ENCODE measurements at regions not wholly inside any gene's neighbourhood (a gene's known extent, or its start where the extent isn't known, plus 50 kb on each side); places are given as distances from the start of the nearest gene placed in this dataset.

DNA sequence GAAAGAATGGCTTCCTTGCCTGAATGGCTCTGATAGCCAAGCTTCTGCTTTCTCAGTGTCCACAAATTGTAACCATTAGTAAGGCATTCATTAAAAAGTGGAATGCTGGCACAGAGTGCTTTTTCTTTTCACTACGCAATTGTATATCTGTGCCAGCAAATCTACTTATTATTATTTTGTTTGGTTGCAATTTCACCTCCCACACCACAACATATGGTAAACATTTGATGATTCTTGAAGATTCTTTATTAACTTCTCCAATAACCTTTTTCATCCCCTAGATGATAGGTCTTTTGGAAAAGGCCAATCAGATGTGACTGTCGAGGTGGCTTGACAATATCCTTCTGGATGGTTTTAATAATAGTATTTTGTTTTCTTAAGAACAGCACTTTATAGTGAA is 234.1 kb downstream of the TMEM38B start:
- DNase-seq, result no peak

DNA sequence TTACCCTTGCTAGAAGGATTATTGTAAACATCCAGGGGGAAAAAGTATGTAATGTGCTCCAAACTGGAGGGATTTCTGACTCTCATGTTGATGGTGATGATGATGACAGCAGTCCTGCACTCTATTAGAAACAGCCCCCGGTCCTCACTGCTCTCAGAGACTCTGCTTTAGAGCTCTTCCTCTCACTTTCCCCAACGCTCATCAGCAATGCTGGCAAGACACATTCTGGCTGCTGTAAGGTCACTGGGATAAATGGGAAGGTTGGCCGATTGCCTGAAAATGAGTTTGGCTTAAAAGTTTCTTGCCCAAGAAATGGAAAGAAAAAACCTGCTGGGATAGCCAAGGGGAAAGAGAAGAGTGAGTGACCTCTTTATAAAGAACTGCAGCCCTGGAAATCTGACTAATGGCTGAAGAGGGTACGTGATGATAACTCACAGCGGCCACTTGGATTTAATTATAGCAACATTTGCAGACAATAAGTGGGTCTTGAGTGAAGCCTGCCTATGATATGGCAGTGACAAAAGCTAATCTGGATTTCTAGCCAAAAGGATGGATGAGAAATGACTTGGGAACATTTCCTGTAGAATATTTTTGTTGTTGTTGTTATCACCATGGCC is 235.8 kb downstream of the TMEM38B start:
- no peak for DNase-seq

DNA sequence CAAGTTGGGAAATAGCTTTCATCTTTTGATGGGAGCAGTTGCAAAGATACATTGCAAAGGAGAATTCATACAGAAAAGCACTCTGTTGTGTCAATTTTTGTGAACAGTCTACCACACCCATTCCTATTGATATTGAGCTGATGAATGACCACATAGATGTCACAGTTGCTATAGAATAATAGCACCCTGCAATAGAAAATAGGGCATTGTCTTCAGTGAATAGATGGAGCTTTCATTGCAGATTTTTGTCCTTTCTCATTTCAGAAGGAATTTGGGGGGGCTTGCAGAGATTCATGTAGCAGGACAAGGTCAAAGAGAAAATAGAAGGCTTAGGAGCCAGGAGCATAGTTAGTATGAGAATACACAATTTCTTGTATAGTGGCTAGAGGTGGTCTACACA is 237.9 kb downstream of the TMEM38B start:
- DNase-seq, result no peak

DNA sequence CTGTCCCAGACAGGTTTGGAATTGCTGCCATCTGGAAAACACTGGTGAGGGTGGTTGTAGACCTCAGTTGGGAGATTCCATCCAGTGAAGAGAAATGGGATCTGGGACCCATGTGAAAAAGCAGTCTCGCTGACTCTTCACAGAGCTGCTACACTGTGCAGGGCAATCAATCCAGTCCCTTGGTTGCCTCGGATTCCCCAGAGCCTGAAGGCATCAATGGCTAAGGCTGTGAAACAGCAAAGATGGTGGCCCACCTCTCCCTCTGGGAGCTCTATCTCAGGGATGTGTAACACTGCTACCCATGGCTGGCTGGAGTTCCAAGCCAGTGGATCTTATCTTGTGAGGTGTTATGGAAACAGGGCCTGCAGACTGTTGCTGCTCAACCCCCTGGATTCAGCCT is 256.1 kb downstream of the TMEM38B start:
- no peak for DNase-seq

DNA sequence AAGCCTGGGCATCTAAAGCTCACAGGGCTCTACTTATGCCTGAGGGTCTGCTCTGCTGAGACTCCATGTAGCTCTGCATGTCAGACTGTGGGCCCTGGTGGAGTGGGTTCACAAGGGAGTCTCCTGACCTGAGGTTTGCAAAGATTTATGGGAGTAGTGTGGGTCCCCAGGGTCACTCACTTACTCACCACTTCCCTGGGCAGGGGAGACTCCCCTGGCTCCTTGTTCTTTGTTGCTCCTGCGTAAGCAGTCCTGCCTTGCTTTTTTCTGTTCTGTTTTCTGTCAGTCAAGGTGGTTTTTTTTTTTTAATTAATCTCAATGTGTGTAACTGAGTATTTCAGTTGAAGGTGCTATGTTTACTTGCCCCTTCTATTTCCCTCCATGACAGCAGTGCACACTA is 256.6 kb downstream of the TMEM38B start:
- DNase-seq, result no peak

DNA sequence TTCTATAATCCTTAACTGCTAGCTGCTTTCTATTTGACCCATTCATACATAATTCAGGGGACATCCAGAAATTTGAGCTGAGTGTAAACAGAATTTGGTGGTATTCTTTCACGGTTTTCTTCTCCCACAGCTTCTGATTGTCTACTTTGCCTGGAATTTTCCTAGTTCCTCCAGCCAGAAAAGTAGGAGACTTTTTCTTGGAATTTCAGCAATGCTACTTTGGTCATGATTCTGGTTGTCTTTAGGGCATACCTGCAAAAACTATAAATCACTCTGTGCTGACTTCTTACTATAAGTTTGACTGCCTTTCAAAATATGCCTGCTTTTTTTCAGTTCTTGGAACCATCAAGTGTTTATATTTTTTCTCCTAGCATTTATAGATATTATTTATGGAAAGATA is 260.2 kb downstream of the TMEM38B start:
- DNase-seq, result no peak

DNA sequence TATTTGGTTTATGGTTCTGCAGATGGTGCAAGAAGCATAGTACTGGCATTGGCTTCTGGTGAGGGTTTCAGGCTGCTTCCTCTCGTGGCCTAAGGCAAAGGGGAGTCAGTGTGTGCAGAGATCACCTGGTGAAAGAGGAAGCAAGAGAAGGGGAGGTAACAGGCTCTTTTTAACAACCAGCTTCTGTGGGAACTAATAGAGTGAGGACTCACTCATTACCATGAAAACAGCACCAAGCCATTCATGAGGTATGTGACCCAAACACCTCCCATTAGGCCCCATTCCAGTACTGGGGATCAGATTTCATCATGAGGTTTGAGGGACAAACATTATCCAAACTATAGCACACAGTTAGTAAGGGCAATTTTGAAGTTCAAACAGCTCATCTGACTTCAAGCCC is 263.5 kb downstream of the TMEM38B start:
- DNase-seq, result no peak

DNA sequence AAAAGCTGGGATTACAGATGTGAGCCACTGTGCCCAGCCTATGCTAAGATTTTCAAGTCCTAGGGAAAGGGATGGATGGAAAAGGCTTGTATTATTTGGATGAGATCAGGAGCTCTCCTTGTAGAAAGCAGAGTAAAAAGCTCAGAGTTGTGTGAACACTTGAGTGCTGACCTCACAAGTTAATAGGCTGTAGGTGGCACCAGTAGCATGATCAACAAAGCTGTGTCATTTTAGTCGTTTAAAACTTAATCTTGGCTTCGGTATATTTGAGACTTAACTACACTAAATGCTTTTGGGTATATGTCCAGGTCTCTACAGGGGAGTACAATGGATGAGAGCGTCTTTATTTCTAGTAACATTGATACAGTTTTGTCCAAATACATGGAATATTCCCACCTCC is 264.2 kb downstream of the TMEM38B start:
- no peak for DNase-seq

DNA sequence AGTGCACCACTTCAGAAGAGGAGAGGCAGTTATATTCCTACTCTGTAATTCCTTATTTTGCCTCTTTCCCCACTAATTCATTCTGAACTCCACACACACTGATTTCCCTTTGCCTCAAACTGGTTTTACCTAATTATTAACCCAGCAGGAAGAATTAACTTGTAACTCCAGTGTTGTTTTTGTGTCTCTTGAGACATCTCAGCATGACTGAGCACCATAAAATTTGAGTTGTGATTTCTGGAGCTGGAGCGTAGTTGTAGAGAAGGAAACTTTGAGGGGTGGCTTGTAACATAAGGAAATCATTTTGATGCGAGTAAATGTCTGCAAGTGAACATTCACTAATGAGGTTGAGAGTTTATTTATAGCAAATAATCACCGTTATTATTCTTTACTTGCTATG is 265.2 kb downstream of the TMEM38B start:
- no peak for DNase-seq

DNA sequence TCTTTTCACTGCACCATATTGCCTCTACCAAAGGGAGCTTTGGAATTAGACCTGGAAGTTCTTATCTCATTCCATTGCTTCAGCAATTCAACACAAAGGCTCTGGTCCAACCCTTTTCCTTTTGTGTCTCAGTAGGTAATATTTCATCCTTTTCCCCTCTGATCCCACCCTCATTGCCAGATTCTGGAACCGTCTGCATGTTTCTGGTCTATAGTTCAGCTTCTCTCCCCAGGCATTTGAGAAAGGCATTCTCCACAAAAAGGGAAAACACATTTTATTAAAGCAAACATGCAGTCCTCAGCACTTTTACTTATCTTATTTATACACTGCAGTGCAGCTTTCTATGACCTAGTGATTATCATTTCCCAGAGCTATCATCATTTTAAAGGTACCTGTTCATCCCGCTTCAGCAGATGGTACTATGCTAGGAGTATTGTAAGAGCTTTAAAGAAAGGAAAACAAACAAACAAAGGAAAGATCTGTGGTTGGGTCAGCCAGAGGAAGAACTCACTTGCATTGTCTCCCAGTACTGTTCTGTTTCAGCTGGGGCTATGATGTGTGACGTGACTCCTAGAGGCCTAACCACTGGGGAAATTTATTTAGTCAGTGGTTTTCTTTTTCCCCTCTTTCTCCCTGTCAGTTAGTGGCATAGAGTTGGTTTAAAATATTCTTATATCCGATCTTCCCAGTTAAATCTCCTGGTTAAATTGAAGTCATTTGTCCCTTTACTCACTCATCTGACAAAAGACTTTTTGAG is 269.2 kb downstream of the TMEM38B start:
- no peak for DNase-seq

DNA sequence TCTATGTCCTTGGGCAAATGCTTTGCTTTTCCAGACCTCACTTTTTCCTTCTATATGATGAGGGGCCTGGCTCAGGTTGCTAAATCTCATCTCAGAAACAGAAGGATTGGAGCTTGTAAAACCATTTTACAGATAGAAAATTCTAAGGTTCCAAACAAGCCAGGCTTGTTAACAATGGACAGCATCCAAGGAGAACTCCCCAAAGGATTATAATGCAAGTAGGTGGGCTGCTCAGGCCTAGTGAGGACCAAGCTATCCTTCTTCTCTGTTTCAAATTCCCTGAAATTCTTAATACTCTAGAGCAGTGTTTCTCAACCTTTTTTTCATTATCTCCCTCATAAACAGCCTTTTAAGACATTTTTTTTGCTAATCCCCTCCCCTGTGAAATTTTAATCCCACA is 269.8 kb downstream of the TMEM38B start:
- no peak for DNase-seq

DNA sequence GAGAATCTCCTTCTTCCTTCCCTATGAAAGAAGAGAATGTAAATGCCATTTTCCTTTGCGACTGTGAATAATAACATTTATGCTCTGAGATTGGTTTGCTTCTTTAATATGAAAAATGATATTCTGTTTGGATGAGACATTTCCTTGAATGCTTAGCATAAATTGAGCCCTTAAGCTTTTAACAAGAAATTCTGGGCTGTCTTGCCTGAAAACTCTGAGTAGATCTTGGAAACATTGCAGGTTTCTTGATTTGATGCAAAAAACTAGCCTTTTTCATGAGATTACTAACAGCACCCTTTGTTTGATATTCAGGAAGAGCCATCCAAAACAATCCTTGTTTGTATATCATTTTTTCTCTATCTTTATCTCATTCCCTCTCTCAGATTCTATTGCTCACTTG is 272.5 kb downstream of the TMEM38B start:
- DNase-seq, result no peak

DNA sequence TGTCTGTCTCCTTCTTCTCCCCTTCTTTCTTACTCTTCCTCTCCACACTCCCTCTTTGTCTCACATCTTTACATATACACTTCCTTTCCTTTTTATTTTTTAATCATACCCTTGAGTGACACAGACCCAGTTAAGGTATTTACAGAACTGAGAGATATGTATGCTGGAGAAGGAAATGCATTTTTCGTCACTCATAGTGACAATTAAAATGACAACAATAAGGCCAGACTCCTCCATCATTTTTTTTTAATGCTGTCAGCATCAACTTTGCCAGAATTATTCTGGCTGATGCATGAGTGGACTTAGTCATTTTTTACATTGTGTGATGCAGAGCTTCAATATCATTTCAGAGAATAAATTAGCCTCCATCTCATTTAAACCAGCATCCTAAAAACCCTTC is 272.9 kb downstream of the TMEM38B start:
- no peak for DNase-seq

DNA sequence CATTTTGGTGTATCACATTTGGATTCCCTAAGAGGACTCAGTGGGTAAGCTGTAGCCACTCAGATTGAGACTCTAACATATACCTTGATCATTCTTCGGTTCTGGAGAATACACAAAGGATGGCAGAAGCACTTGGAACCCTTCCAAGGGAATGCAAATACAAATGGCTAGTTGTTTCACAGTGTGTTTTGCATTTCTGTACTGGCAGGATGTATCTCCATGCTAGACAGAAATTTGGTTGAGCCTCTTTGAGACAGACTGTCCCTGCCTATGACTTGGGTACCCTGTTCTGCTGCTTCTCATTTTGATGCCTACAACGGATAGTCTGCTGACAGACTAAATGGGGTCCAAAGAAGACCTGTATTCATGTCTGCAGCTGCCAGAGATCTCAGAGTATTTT is 273.5 kb downstream of the TMEM38B start:
- DNase-seq, result no peak

DNA sequence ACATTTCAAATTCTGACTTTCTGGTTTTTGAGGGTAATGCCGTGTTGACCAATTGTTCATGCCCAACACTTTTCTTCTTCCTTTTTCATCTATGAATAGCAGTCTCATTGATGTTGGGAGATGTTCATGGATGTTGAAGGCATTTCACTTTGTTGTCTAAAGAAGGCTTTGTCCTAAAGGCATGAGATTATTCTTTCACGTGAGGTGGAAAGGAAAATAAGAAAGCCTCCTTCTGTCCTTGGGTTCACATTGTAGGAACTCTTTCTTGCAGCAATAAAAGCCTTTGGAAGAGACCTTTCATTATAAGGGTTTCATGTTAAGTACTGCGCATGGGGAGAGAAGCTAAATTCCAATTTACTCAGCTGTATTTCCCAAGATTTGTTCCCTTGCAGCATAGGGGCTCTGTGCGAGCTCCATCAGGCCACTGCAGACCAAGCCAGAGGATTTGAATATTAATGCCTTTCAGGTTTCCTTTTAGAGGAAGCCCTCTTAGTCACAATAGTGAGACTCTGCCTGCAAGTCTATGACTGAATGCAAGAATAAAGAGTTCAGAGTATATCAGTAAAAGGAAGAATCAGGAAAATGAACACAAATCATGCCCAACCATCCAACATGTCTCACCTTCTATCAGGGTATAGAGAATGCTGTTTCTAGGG is 274.6 kb downstream of the TMEM38B start:
- no peak for DNase-seq

DNA sequence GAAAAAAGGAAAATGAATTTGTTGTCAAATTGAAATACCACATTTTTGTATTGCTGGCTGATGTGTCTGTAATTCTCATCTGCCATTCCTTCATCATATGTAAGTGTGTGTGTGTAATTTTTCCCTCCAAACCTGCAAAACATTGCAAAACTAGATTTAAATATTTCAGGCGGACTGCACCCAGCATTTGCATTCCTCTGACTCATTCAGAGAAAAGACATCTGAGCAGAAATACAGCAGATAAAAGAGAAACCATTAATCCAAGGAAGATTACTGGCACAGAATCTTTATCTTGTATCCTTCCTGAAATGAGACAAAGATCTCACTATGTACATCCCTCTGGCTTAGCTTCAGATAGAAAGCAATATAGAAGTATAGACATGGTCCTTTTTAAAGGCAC is 275.3 kb downstream of the TMEM38B start:
- no peak for DNase-seq

DNA sequence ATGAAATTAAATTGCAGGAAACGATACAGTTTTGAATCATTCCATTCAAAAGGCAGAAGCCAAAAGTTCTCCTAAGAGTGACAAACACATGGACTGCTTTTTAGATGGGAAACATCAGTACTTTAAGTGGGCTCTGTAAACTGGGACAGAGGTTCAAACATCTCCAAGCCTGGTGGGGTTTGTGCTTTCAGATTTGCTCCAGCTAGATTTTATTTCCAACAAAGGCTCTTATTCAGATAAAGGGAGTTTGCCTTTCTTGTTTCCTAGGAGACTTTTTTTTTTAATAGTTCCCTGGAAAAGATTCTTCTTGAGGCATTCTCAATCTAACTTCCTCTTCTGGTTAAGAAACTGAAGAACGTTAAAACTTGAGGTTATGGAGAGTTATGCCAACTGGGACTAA is 277.6 kb downstream of the TMEM38B start:
- DNase-seq, result no peak

DNA sequence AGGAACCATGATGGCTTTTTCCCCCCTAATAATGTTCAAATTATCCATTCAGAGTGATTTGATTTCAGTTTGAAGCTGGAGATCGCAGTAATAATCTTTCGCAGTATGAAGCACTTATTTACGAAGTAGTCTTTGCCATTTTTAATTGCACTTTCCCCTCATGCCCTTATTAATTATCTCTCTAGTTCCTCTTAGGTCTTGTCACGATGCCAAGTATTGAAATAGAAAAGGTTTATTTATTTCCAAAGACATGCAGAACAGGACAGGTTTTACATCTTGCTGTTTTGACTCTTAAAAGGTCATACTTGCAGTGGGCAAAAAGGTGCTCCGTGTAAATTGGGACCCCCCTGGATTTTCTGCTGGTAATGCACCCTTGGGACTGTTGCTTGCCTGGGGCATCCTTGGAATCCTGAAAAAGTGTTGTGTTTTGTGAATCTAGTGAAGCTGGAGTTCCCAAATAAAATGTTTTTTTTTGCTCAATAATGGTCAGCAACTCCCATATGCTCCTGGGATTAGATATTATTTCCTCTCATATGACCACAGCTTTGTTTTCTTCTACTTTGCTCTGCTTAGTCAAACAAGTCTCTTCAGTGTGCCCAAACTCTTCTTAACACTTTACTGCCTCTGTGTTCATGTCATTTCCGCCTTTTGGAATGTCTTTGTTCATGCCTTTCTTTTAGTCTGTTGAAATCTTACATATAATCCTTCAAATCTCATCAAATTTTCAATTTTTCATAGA is 278.3 kb downstream of the TMEM38B start:
- no peak for DNase-seq

DNA sequence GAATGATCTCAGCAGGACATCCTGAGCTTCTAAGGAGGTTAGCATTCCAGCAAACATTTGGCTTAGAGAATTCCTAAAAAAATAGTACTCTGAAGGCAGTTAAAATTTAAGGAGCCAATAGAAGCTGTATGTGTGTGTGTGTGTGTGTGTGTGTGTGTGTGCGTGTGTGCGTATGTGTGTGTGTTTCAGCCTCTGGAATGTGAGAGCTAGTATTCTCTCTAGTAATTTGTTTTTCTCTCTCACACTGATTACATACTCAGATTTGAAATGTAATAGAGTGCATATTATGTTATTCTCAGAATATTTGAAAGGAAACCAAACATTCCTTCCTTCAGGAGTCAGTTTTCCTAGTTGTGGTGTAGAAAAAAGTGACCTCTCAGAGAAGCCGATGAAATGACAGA is 279.6 kb downstream of the TMEM38B start:
- no peak for DNase-seq

DNA sequence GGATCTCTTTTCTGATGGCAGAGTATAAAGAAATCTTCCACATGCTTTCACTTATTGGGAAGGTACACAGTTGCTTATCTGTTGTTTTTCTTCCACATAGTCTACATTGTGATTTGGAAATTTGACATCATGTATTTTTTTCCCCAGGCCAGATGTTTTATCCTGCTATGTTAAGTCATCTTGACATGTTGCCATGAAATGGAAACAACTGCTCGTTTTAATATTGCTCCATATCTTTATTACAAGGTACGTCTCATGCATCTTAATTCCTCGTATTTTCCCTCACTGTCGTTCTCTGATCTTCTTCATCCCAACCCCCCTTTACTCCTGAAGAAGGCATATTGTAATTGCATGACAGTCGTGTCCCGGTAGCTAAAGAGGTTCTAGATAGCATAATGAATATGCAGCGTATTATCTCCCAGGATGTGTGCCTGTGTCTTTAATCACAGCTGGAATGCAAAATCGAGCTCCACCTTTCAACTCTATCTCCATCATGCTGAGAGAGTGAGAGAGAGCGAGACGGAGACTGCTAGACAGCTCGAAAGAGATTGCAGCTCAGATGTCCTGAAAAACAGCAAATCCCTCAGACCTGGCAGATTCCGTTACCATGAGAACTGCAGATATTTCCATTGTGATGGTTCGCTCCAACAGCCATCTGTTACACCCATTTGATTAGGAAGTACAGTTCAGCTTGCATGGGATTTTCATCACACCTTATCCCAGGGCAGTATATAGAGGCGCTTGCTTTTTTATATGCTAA is 281.7 kb downstream of the TMEM38B start:
- DNase-seq, result no peak

DNA sequence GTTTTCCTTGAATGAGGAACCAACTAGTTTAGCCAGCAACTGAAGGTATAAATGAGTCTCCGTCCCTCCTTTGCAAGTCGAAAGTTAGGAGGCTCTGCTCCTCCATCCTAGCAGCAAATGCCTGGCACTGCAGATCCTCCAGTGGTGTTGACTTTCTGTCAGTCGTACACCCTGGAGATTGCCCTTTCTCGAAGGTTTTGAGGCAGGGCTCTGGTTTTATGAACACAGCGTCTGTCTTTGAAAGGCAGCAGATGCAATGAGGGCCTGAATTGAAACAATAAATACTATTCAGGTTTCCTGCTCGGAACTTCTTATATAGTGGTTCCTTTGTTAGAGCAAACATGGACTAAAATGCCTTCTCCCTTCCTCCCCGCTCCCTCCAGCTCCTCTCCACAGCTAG is 284.0 kb downstream of the TMEM38B start:
- no peak for DNase-seq

DNA sequence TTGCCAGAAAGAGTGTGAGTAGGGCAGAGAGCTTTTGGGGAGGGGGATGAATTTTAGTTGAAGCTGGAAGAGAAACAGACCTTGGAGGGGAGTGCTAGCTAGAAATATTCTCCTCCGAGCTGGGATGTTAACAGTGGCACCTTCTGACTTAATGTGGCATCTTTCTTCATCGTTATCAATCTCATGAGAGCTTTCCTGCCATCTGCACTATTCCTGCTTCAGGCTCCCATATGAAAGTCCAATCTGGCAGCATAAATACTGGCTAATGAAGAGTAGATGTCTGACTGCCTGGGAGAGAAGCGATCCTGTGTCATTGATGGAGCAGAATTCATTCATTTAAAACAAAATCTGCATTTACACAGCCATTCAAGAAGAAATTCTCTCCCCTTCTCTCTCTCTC is 284.5 kb downstream of the TMEM38B start:
- DNase-seq, result no peak

DNA sequence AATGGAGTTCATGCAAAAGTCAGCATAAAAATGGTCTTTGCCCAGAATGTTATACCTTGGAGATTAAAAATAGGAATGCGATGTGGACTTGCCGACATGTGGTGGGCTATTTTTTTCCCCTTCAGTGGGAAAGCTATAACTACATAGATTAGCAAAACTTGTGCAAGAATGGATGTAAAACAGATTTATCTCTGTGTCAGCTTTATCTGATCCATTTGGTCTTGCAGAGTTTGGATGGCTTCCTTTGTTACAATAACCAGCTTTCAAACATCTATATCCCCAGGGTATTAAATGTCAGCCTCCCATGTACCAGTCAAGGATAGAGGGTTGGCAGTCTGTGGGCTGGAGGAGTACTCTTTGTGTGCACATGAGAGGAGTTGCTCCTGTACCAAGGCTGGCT is 284.9 kb downstream of the TMEM38B start:
- no peak for DNase-seq
